ENCODE measurements at regions not wholly inside any gene's neighbourhood (a gene's known extent, or its start where the extent isn't known, plus 50 kb on each side); places are given as distances from the start of the nearest gene placed in this dataset.

DNA sequence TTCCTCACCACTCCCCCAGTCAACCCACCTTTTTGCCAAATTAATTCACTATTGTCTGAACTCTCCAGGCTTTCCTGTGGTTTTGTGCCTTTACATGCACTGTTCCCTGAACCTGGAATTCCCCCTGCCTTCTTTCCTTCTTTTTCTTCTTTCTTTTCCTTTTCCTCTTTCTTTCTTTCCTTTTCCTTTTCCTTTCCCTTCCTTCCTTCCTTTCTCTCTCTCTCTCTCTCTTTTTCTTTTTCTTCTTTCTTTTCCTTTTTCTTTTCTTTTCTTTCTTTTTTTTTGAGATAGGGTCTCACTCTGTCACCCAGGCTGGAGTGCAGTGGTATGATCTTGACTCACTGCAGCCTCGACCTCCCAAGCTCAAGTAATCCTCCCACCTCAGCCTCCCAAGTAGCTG is 56.6 kb upstream of the CDC42BPA start:
- Histone ChIP-seq H3K23ac (ENCODE audit: low read length in 2 of 2) (no peak overlapping the region), H3K4me1 (ENCODE audit: control insufficient read depth, insufficient read depth, low read depth, low read length) (no peaks in the 10 kb centered on the region), H3K9ac (ENCODE audit: low read length) (no peak overlapping the region), H2AK5ac (ENCODE audit: low read length, severe bottlenecking) (no peak overlapping the region), H3K9me3 (ENCODE audit: control insufficient read depth, low read length) (no peaks in the 10 kb centered on the region), H2BK15ac (ENCODE audit: low read depth, poor library complexity, severe bottlenecking) (no peak overlapping the region), H2BK120ac (ENCODE audit: low read depth, low read length) (no peak overlapping the region), H4K91ac (ENCODE audit: low read length) (no peak overlapping the region), H2BK12ac (ENCODE audit: low read length in 2 of 2) (no peak overlapping the region), H3K79me1 (replicated peaks; ENCODE audit: low read length, poor library complexity, severe bottlenecking) (no peaks in the 10 kb centered on the region), H3K4ac (ENCODE audit: low read depth in 1 of 2, low read length in 2 of 2) (no peak overlapping the region), H3K27me3 (ENCODE audit: control insufficient read depth in 1 of 2, insufficient read depth in 1 of 2, low read length in 2 of 2) (no peaks in the 10 kb centered on the region), H3K27ac (ENCODE audit: low read length, poor library complexity, severe bottlenecking) (no peak overlapping the region), H3K14ac (ENCODE audit: low read length in 2 of 2) (no peak overlapping the region), H4K8ac (ENCODE audit: low read length) (no peak overlapping the region), H3K36me3 (ENCODE audit: control insufficient read depth in 1 of 2, insufficient read depth in 2 of 2, low read depth in 1 of 2, low read length in 2 of 2) (no peaks in the 10 kb centered on the region), H2AFZ (ENCODE audit: low read depth, low read length) (no peak overlapping the region), H3K18ac (ENCODE audit: low read depth in 1 of 2, low read length in 2 of 2) (no peak overlapping the region), H3K4me3 (ENCODE audit: insufficient read depth in 1 of 2, low read depth in 1 of 2, low read length in 2 of 2) (no peak overlapping the region), H3K4me2 (ENCODE audit: low read length, poor library complexity, severe bottlenecking) (no peak overlapping the region), H2BK5ac (ENCODE audit: low read depth, low read length, poor library complexity, severe bottlenecking) (no peak overlapping the region)
- no peak for DNase-seq
- 89% methylated on average over 1 of the region's 1 CpG for WGBS

DNA sequence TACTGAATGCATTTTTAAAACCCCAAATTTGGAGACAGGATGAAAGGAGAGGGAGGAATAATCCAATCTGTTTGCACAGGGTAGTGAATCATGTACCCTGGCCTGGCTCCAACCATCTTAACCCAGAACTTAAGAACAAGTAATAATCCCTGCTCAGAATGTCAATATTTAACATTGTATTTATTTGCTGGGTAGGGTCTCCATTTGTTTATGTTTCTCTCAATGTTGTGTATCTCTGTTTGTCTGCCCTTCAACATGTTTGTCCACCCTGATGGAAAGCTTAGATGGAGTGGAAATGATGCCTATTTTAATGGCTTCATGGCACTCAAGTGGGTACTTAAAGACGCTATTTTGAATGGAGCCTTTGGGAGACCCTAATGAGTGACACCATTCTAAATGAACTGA is 54.4 kb upstream of the CDC42BPA start:
- Histone ChIP-seq H4K8ac (ENCODE audit: low read length) (no peak overlapping the region), H3K4ac (ENCODE audit: low read depth in 1 of 2, low read length in 2 of 2) (no peak overlapping the region), H2AFZ (ENCODE audit: low read depth, low read length) (no peak overlapping the region), H3K36me3 (ENCODE audit: control insufficient read depth in 1 of 2, insufficient read depth in 2 of 2, low read depth in 1 of 2, low read length in 2 of 2) (no peaks in the 10 kb centered on the region), H3K79me1 (replicated peaks; ENCODE audit: low read length, poor library complexity, severe bottlenecking) (no peaks in the 10 kb centered on the region), H3K18ac (ENCODE audit: low read depth in 1 of 2, low read length in 2 of 2) (no peak overlapping the region), H2BK12ac (ENCODE audit: low read length in 2 of 2) (no peak overlapping the region), H2BK15ac (ENCODE audit: low read depth, poor library complexity, severe bottlenecking) (no peak overlapping the region), H3K23ac (ENCODE audit: low read length in 2 of 2) (no peak overlapping the region), H3K27me3 (ENCODE audit: control insufficient read depth in 1 of 2, insufficient read depth in 1 of 2, low read length in 2 of 2) (no peaks in the 10 kb centered on the region), H3K4me2 (ENCODE audit: low read length, poor library complexity, severe bottlenecking) (no peak overlapping the region), H3K27ac (ENCODE audit: low read length, poor library complexity, severe bottlenecking) (no peak overlapping the region), H2BK120ac (ENCODE audit: low read depth, low read length) (no peak overlapping the region), H2BK5ac (ENCODE audit: low read depth, low read length, poor library complexity, severe bottlenecking) (no peak overlapping the region), H3K14ac (ENCODE audit: low read length in 2 of 2) (no peak overlapping the region), H3K4me1 (ENCODE audit: control insufficient read depth, insufficient read depth, low read depth, low read length) (peaks cover 7% of the 10 kb centered on the region), H3K9me3 (ENCODE audit: control insufficient read depth, low read length) (no peaks in the 10 kb centered on the region), H3K9ac (ENCODE audit: low read length) (no peak overlapping the region), H3K4me3 (ENCODE audit: insufficient read depth in 1 of 2, low read depth in 1 of 2, low read length in 2 of 2) (no peak overlapping the region), H4K91ac (ENCODE audit: low read length) (no peak overlapping the region), H2AK5ac (ENCODE audit: low read length, severe bottlenecking) (no peak overlapping the region)
- DNase-seq: no peak
- WGBS: 91% methylated on average over 1 of the region's 1 CpG

DNA sequence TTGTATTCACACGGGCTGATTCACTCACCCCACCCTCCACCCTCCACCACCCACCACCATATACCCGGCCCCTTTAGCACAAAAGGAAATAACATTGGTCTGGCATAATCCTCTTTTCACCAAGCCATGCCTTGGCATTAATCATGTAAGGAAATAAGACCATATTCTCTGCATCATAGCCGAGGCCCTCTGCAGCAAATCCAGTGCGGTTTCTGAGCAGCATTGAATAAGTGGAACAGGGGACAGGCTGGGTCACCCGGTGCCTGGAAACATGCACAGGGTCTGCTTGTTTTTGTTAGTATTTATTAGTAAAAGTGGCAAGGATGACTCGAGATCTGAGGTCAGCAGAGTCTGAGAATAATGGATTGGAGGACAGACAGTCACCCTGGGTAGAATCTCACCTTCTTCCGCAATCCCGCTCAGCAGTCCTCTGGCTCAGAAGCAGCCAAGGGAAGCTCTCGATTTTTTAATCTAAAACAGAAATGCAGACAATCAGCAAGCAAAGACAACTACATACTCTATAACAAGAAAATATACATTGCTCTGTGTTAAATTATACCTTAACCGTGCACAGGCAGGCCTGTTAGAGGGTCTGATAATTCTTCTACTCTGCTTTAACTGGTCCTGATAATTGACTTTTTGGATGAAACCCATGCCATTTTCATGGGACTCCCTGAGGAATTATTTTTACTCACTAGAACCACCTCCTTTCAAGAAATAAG is 52.4 kb upstream of the CDC42BPA start:
- Histone ChIP-seq H3K9ac (ENCODE audit: low read length) (no peak overlapping the region), H2BK120ac (ENCODE audit: low read depth, low read length) (no peak overlapping the region), H3K4me1 (ENCODE audit: control insufficient read depth, insufficient read depth, low read depth, low read length) (peaks cover 7% of the 10 kb centered on the region), H2BK15ac (ENCODE audit: low read depth, poor library complexity, severe bottlenecking) (no peak overlapping the region), H3K18ac (ENCODE audit: low read depth in 1 of 2, low read length in 2 of 2) (no peak overlapping the region), H3K23ac (ENCODE audit: low read length in 2 of 2) (no peak overlapping the region), H2AFZ (ENCODE audit: low read depth, low read length) (no peak overlapping the region), H3K79me1 (replicated peaks; ENCODE audit: low read length, poor library complexity, severe bottlenecking) (no peaks in the 10 kb centered on the region), H2AK5ac (ENCODE audit: low read length, severe bottlenecking) (no peak overlapping the region), H3K4ac (ENCODE audit: low read depth in 1 of 2, low read length in 2 of 2) (no peak overlapping the region), H3K27ac (ENCODE audit: low read length, poor library complexity, severe bottlenecking) (no peak overlapping the region), H4K8ac (ENCODE audit: low read length) (no peak overlapping the region), H3K36me3 (ENCODE audit: control insufficient read depth in 1 of 2, insufficient read depth in 2 of 2, low read depth in 1 of 2, low read length in 2 of 2) (no peaks in the 10 kb centered on the region), H3K4me3 (ENCODE audit: insufficient read depth in 1 of 2, low read depth in 1 of 2, low read length in 2 of 2) (no peak overlapping the region), H3K9me3 (ENCODE audit: control insufficient read depth, low read length) (no peaks in the 10 kb centered on the region), H3K27me3 (ENCODE audit: control insufficient read depth in 1 of 2, insufficient read depth in 1 of 2, low read length in 2 of 2) (no peaks in the 10 kb centered on the region), H3K14ac (ENCODE audit: low read length in 2 of 2) (no peak overlapping the region), H2BK12ac (ENCODE audit: low read length in 2 of 2) (no peak overlapping the region), H3K4me2 (ENCODE audit: low read length, poor library complexity, severe bottlenecking) (no peak overlapping the region), H4K91ac (ENCODE audit: low read length) (no peak overlapping the region), H2BK5ac (ENCODE audit: low read depth, low read length, poor library complexity, severe bottlenecking) (no peak overlapping the region)
- DNase-seq: peak; percentile 17
- 63% methylated on average over 10 of the region's 10 CpGs for WGBS

- Histone ChIP-seq H3K27ac (ENCODE audit: low read length, poor library complexity, severe bottlenecking) (no peak overlapping the region), H2BK15ac (ENCODE audit: low read depth, poor library complexity, severe bottlenecking) (no peak overlapping the region), H3K23ac (ENCODE audit: low read length in 2 of 2) (no peak overlapping the region), H3K14ac (ENCODE audit: low read length in 2 of 2) (no peak overlapping the region), H3K4ac (ENCODE audit: low read depth in 1 of 2, low read length in 2 of 2) (no peak overlapping the region), H2AK5ac (ENCODE audit: low read length, severe bottlenecking) (no peak overlapping the region), H3K18ac (ENCODE audit: low read depth in 1 of 2, low read length in 2 of 2) (no peak overlapping the region), H3K27me3 (ENCODE audit: control insufficient read depth in 1 of 2, insufficient read depth in 1 of 2, low read length in 2 of 2) (no peaks in the 10 kb centered on the region), H2AFZ (ENCODE audit: low read depth, low read length) (no peak overlapping the region), H3K4me2 (ENCODE audit: low read length, poor library complexity, severe bottlenecking) (no peak overlapping the region), H4K91ac (ENCODE audit: low read length) (no peak overlapping the region), H2BK120ac (ENCODE audit: low read depth, low read length) (no peak overlapping the region), H3K4me3 (ENCODE audit: insufficient read depth in 1 of 2, low read depth in 1 of 2, low read length in 2 of 2) (no peak overlapping the region), H2BK5ac (ENCODE audit: low read depth, low read length, poor library complexity, severe bottlenecking) (no peak overlapping the region), H3K79me1 (replicated peaks; ENCODE audit: low read length, poor library complexity, severe bottlenecking) (no peaks in the 10 kb centered on the region), H3K36me3 (ENCODE audit: control insufficient read depth in 1 of 2, insufficient read depth in 2 of 2, low read depth in 1 of 2, low read length in 2 of 2) (no peaks in the 10 kb centered on the region), H3K9me3 (ENCODE audit: control insufficient read depth, low read length) (no peaks in the 10 kb centered on the region), H2BK12ac (ENCODE audit: low read length in 2 of 2) (no peak overlapping the region), H3K9ac (ENCODE audit: low read length) (no peak overlapping the region), H4K8ac (ENCODE audit: low read length) (no peak overlapping the region), H3K4me1 (ENCODE audit: control insufficient read depth, insufficient read depth, low read depth, low read length) (peaks cover 7% of the 10 kb centered on the region)
- DNase-seq: no peak
- 47% methylated on average over 3 of the region's 6 CpGs for WGBS
Measured at GRCh38 chr1:227369102-227369760, 50.9 kb upstream of the CDC42BPA start.
